Nephron progenitor cell (in vitro differentiated cells): ENCODE measurements at regions not wholly inside any gene's neighbourhood (a gene's known extent, or its start where the extent isn't known, plus 50 kb on each side); places are given as distances from the start of the nearest gene placed in this dataset.
"Not testable (repeated sequence)": the region's sequence is repeated elsewhere in the genome, so short reads cannot be mapped to it uniquely, and the experiment has no call there.

Experiments used
- DNase-seq: peaks from one replicate; pipeline ENCODE4 v3.0.0; 2021
- H3K27ac Mint-ChIP-seq: 2 replicates; pipeline ENCODE4 v1.8.0; 2021; ENCODE audit warnings: mild to moderate bottlenecking, moderate library complexity, mixed read lengths
- H3K27me3 Mint-ChIP-seq: 2 replicates; pipeline ENCODE4 v1.8.0; 2021; ENCODE audit warnings: mild to moderate bottlenecking, low read depth, mixed read lengths; ENCODE audit not compliant: poor library complexity
- H3K36me3 Mint-ChIP-seq: 2 replicates; pipeline ENCODE4 v1.8.0; 2021; ENCODE audit warnings: low read depth, mixed read lengths
- H3K4me1 Mint-ChIP-seq: 2 replicates; pipeline ENCODE4 v1.8.0; 2021; ENCODE audit warnings: mixed read lengths
- H3K4me3 Mint-ChIP-seq: 2 replicates; pipeline ENCODE4 v1.8.0; 2021; ENCODE audit warnings: mild to moderate bottlenecking, moderate library complexity, mixed read lengths
- H3K9me3 Mint-ChIP-seq: 2 replicates; pipeline ENCODE4 v1.8.0; 2021; ENCODE audit warnings: mild to moderate bottlenecking, moderate library complexity, mixed read lengths
- TF ChIP-seq, protein P1 (sequence below): fragments of 200-600 bp; sonication (generic); IDR thresholded peaks from 2 replicates; pipeline ENCODE4 v1.5.0; 2021; ENCODE audit warnings: antibody characterized with exemption

DNA sequence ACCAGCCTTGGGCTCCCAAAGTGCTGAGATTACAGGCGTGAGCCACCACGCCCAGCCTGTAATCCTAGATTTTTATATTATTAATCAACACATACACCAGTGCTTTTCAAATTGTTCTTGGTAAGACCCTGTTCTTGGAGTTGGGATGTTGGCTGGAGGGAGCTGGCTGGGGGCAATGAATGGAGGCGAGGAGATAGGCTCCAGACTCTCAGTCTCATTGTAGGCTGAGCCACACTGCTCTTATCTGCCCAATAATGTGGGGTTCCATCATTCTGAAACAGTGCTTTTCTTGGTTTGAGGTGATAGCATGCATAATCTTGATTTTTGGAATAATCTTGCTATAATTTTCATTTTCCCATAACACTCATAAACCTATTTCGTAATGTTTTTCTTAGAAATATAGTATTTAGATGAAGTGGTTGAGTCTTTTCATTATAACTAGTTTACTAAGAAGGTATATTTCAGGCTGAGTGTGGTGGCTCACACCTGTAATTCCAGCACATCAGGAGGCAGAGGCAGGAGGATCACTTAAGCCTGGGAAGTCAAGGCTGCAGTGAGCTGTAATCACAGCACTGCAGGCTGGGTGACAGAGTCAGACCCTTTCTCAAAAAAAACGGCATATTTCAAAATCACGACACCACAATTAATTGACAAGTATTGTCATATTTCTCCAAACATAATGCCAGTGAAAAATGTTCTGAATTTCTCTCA, 65.1 kb upstream of the LYZL2 start:
- no peak overlapping the region for H3K27ac Mint-ChIP-seq
- no peak for DNase-seq
- H3K27me3 Mint-ChIP-seq = peaks cover 13% of the 10 kb centered on the region
- no peak overlapping the region for H3K4me3 Mint-ChIP-seq
- H3K9me3 Mint-ChIP-seq = no peaks in the 10 kb centered on the region
- no peaks in the 10 kb centered on the region for H3K36me3 Mint-ChIP-seq
- H3K4me1 Mint-ChIP-seq = no peaks in the 10 kb centered on the region
- TF ChIP-seq, protein P1, sequence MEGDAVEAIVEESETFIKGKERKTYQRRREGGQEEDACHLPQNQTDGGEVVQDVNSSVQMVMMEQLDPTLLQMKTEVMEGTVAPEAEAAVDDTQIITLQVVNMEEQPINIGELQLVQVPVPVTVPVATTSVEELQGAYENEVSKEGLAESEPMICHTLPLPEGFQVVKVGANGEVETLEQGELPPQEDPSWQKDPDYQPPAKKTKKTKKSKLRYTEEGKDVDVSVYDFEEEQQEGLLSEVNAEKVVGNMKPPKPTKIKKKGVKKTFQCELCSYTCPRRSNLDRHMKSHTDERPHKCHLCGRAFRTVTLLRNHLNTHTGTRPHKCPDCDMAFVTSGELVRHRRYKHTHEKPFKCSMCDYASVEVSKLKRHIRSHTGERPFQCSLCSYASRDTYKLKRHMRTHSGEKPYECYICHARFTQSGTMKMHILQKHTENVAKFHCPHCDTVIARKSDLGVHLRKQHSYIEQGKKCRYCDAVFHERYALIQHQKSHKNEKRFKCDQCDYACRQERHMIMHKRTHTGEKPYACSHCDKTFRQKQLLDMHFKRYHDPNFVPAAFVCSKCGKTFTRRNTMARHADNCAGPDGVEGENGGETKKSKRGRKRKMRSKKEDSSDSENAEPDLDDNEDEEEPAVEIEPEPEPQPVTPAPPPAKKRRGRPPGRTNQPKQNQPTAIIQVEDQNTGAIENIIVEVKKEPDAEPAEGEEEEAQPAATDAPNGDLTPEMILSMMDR = no peak

DNA sequence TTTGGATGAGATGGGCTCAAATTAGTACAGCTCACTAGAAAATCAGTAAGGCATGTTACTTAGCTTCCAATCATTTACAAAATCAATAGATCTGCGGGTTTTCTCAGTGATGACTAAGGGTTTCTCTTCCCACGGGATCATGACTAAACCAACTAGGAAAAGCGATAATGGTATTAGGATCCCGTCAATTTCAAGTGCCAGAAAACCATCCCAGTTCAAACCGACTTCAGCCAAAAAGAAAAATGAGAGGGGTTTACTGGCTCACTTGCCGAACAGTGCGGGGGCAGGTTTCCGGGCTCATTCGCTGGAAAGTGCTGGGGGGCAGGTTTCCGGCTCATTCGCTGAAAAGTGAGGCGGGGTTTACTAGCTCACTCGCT, 62.1 kb upstream of the LYZL2 start:
- Mint-ChIP-seq H3K27me3 (peaks cover 19% of the 10 kb centered on the region), H3K4me1 (peaks cover 5% of the 10 kb centered on the region), H3K9me3 (no peaks in the 10 kb centered on the region), H3K36me3 (no peaks in the 10 kb centered on the region), H3K27ac (no peak overlapping the region), H3K4me3 (no peak overlapping the region)
- DNase-seq = no peak
- TF ChIP-seq, protein P1 = no peak

DNA sequence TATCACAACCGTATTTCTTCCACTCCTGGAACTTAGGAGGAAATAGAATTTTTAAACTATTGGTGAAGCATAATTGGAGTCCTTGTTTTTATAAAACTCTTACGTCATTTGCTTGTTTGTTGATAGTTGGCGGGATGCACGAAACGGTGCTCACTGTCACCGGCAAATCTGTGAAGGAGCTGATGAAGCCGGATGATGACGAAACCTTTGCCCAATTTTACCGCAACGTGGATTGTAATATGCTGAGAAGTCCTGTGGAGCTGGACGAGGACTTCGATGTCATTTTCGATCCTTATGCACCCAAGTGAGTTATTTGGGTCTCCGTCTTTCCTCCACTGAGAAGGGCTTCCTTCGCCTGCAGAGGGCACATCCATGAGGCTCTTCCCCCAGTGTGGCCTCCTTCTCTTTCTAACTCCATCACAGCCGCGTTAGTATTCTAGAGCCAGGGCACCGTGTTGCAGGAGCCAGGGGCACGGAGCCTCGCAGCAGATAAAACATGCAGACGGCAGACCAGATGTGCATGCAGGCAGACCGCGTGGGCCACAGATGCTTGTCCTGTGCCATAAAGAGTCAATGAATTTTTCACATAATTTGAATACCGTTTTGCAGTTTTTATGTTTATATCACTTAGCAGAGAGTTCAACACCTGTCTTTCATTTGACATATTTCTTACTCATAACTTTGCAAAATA, 61.5 kb upstream of the LYZL2 start:
- peaks cover 23% of the 10 kb centered on the region for H3K27me3 Mint-ChIP-seq
- not testable (repeated sequence) for H3K4me3 Mint-ChIP-seq, H3K27ac Mint-ChIP-seq, DNase-seq, H3K4me1 Mint-ChIP-seq, H3K9me3 Mint-ChIP-seq, H3K36me3 Mint-ChIP-seq

DNA sequence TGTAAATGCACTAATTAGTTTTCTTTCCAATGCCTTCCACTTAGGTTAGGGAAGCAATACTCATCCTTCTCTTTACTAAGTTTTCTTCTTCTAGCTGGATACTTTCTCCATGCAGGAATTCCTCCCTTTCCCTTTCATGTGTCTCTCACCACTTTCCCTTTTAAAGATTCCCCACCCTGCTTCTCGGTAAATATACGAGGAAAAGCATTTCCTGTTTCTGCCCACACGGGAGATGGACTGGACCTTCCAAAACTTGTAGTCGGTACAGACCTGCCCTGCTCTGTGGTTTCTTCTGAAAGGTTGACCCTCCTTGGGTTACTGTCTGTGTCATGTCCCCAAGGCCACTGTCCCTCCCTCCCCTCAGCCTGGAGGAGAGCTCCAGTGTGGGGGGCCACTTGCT, 58.9 kb upstream of the LYZL2 start:
- no peak for DNase-seq
- peaks cover 22% of the 10 kb centered on the region for H3K27me3 Mint-ChIP-seq
- no peak overlapping the region for H3K27ac Mint-ChIP-seq
- H3K36me3 Mint-ChIP-seq = no peaks in the 10 kb centered on the region
- no peak overlapping the region for H3K4me3 Mint-ChIP-seq
- TF ChIP-seq, protein P1 = no peak
- H3K9me3 Mint-ChIP-seq = no peaks in the 10 kb centered on the region
- H3K4me1 Mint-ChIP-seq = peaks cover 5% of the 10 kb centered on the region

DNA sequence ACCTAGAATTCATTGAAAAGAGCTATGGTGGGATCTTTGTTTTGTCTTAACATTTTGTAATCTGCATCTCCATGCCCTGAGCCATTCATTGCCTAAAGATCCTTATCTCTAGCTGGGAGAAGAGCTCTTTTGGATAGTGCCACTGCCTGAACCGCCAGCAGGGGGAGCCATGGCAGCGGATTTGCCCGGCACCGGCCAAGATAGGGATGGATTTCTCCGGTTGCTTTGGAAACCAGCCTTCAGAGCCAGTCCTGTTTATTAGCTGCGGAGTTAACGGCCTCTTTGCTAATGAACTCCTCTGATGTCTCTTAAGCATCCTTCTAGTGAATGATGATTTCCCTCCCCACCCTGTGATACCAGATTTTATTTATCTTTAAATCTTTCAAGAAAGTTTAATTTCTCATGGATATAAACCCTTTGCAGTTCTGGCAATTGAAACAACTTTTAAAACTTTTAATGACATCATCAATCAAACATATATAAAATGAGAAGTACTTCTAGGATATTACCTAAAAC, 58.2 kb upstream of the LYZL2 start:
- peak; percentile 95 for DNase-seq
- no peak overlapping the region for H3K4me3 Mint-ChIP-seq
- H3K27me3 Mint-ChIP-seq = peaks cover 22% of the 10 kb centered on the region
- TF ChIP-seq, protein P1 = peak; percentile 94
- H3K27ac Mint-ChIP-seq = no peak overlapping the region
- H3K4me1 Mint-ChIP-seq = peaks cover 5% of the 10 kb centered on the region
- no peaks in the 10 kb centered on the region for H3K36me3 Mint-ChIP-seq
- H3K9me3 Mint-ChIP-seq = no peaks in the 10 kb centered on the region

DNA sequence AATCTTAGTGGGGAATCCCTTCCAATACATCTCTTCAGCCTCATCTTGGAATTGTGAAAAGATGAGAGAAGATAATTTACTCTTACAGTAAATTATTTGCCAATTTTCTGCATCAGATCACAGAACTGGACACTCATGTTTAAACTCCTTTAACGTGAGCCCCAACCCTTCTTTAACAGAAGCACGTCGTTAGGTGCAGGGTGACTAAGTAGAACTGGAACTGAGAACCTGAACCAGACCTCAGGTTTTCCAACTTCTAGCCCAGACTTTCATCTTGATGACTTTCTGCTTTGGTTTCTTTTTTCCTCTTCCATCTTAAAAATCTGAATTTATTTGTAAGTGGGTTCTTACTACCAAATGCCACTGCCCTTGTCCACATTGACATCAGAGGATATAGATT, 57.2 kb upstream of the LYZL2 start:
- no peak for DNase-seq
- no peak overlapping the region for H3K27ac Mint-ChIP-seq
- TF ChIP-seq, protein P1 = no peak
- H3K9me3 Mint-ChIP-seq = no peaks in the 10 kb centered on the region
- H3K36me3 Mint-ChIP-seq = no peaks in the 10 kb centered on the region
- peaks cover 5% of the 10 kb centered on the region for H3K4me1 Mint-ChIP-seq
- H3K4me3 Mint-ChIP-seq = no peak overlapping the region
- H3K27me3 Mint-ChIP-seq = peaks cover 22% of the 10 kb centered on the region
